ENCODE measurements at regions not wholly inside any gene's neighbourhood (a gene's known extent, or its start where the extent isn't known, plus 50 kb on each side); places are given as distances from the start of the nearest gene placed in this dataset.

DNA sequence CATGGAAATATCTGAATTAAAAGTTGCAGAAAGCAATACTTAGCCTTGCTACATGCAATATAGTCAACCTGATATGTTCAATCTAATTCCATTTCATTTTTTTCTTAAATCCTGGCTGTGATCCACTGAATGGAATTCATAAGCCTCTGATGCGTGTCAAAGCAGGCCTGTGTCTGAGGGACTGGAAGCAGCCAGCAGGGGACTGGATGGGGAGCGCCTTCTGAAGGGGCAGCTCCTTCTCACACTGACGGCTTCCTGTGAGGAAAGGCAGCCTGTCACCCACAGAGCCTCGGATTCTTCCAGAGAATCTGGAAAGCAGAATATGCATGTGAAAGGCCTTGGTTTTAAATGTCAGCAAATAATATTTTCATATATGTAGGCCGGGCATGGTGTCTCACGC, 73.5 kb downstream of the KCNF1 start:
- DNase-seq, result no peak

DNA sequence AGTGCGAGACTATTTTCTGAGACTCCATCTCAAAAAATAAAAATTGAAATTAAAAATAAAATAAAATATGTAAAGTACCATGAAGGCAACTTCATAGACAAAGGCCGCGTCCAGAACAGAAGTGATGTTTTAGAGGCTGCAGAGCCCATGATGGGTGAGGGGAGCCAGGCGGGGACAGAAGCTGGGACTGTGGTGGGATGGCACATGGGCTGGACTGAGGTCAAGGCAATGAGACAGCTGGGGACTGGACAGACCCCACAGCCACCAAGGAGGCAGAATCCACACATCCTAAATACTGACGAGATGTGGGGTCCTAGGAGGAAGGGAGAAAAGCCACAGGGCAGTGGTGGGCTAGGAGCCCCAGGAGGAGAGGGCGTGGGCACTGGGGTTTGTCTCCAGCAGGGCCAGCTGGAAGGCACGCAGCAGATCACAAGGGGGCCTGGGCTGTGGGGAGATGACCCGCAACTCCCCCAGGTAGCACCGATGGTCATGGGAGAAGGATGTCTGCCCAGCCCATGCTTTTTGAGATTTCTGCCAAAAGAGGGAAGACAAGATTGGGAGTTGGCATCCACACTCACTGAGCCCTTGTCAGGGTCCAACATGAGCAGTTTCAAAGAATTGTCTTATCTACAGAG, 74.3 kb downstream of the KCNF1 start:
- ATAC-seq (no peak), DNase-seq (no peak)
- Histone ChIP-seq H3K27ac (no peak overlapping the region), H3K36me3 (ENCODE audit: insufficient read depth in 1 of 2, low read depth in 1 of 2) (no peaks in the 10 kb centered on the region), H3K27me3 (ENCODE audit: insufficient read depth in 3 of 3, low read length in 2 of 3) (peaks cover 0 to 8% (median 7%) of the 10 kb centered on the region in 3 donors), H3K9me3 (no peaks in the 10 kb centered on the region), H3K4me1 (no peaks in the 10 kb centered on the region), H3K4me3 (no peak overlapping the region)
- 94 to 95% (median 94%) methylated on average over 9 of the region's 9 CpGs for WGBS, 3 donors
- intact Hi-C loops (cut with DNase I), result no loop called here
- TF ChIP-seq CTCF (IDR thresholded peaks at IDR 0.05), result no peak

More for the DNA sequence above, 73.5 kb downstream of the KCNF1 start:
- H3K27me3 ChIP-seq (ENCODE audit: insufficient read depth in 3 of 3, low read length in 2 of 3), result peaks cover 0 to 8% (median 7%) of the 10 kb centered on the region in 3 donors
- no peak overlapping the region for H3K27ac ChIP-seq
- intact Hi-C loops (cut with DNase I), result no loop called here
- ATAC-seq, result no peak
- H3K4me3 ChIP-seq, result no peak overlapping the region
- H3K36me3 ChIP-seq (ENCODE audit: insufficient read depth in 1 of 2, low read depth in 1 of 2), result no peaks in the 10 kb centered on the region
- H3K9me3 ChIP-seq, result no peaks in the 10 kb centered on the region
- 61 to 69% (median 65%) methylated on average over 6 of the region's 6 CpGs for WGBS, 3 donors
- no peaks in the 10 kb centered on the region for H3K4me1 ChIP-seq
- TF ChIP-seq CTCF (IDR thresholded peaks at IDR 0.05), result no peak

DNA sequence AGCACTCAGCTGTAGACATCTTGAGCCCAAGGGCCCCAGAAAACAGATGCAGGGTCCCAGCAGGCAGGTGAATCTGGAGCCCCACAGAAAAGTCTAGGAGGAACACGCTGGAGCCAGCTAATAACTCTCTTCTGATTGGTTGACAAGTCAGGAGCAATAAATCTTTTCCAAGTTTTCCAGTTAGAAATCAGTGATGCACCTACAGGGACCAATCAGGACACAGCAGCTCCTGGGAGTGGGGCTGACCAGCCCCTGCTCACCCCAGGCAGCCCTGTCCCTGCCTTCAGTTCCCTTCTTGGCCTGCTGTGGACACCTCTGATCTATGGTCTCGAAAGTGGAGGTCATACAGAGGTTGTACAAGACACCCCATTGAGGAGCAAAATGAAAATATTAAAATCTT, 75.7 kb downstream of the KCNF1 start:
- Histone ChIP-seq H3K27ac (no peak overlapping the region), H3K27me3 (ENCODE audit: insufficient read depth in 3 of 3, low read length in 2 of 3) (peaks cover 0 to 11% (median 7%) of the 10 kb centered on the region in 3 donors), H3K4me3 (no peak overlapping the region), H3K36me3 (ENCODE audit: insufficient read depth in 1 of 2, low read depth in 1 of 2) (no peaks in the 10 kb centered on the region), H3K4me1 (no peaks in the 10 kb centered on the region), H3K9me3 (no peaks in the 10 kb centered on the region)
- no peak for ATAC-seq
- intact Hi-C loops (cut with DNase I), result no loop called here
- WGBS, 3 donors, result 78 to 83% (median 81%) methylated on average over 2 of the region's 2 CpGs
- no peak for DNase-seq
- no peak for TF ChIP-seq CTCF (IDR thresholded peaks at IDR 0.05)

DNA sequence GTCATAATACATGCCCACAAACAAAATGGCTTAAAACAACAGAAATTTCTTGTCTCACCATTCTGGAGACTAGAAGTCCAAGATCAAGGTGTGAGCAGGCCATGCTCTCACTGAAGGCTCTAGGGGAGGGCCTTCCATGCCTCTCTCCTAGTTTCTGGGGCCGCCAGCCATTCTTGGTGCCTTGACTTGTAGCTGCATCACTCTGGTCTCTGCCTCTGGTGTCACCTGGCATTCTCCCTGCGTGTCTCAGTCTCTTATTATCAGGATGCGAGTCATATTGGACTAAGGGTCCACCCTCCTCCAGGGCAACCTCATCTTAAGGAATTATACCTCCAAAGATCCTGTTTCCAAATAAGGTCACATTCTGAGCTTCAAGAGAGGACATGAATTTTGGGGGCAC, 76.1 kb downstream of the KCNF1 start:
- ATAC-seq (no peak), DNase-seq (no peak)
- intact Hi-C loops (cut with DNase I), result no loop called here
- H3K27ac ChIP-seq, result no peak overlapping the region
- H3K9me3 ChIP-seq, result no peaks in the 10 kb centered on the region
- H3K4me3 ChIP-seq, result no peak overlapping the region
- H3K36me3 ChIP-seq (ENCODE audit: insufficient read depth in 1 of 2, low read depth in 1 of 2), result no peaks in the 10 kb centered on the region
- peaks cover 0 to 11% (median 7%) of the 10 kb centered on the region in 3 donors for H3K27me3 ChIP-seq (ENCODE audit: insufficient read depth in 3 of 3, low read length in 2 of 3)
- H3K4me1 ChIP-seq, result no peaks in the 10 kb centered on the region
- TF ChIP-seq CTCF (IDR thresholded peaks at IDR 0.05), result no peak
- WGBS, 3 donors, result 91 to 94% (median 91%) methylated on average over 3 of the region's 3 CpGs

- Histone ChIP-seq H3K4me3 (no peak overlapping the region), H3K9me3 (no peaks in the 10 kb centered on the region), H3K36me3 (ENCODE audit: insufficient read depth in 1 of 2, low read depth in 1 of 2) (no peaks in the 10 kb centered on the region), H3K27me3 (ENCODE audit: insufficient read depth in 3 of 3, low read length in 2 of 3) (peaks cover 0 to 3% (median 0%) of the 10 kb centered on the region in 3 donors), H3K4me1 (no peaks in the 10 kb centered on the region), H3K27ac (no peak overlapping the region)
- TF ChIP-seq CTCF (IDR thresholded peaks at IDR 0.05), result no peak
- ATAC-seq (no peak), DNase-seq (no peak)
- intact Hi-C loops (cut with DNase I), result no loop called here
- 81 to 96% (median 89%) methylated on average over 4 of the region's 4 CpGs for WGBS, 3 donors
Measured at GRCh38 chr2:10989151-10989550, 77.4 kb downstream of the KCNF1 start.

All from psoas muscle (tissue), 7 donors.